ENCODE measurements at regions not wholly inside any gene's neighbourhood (a gene's known extent, or its start where the extent isn't known, plus 50 kb on each side); places are given as distances from the start of the nearest gene placed in this dataset.
"Not testable (repeated sequence)": the region's sequence is repeated elsewhere in the genome, so short reads cannot be mapped to it uniquely, and the experiment has no call there.

DNA sequence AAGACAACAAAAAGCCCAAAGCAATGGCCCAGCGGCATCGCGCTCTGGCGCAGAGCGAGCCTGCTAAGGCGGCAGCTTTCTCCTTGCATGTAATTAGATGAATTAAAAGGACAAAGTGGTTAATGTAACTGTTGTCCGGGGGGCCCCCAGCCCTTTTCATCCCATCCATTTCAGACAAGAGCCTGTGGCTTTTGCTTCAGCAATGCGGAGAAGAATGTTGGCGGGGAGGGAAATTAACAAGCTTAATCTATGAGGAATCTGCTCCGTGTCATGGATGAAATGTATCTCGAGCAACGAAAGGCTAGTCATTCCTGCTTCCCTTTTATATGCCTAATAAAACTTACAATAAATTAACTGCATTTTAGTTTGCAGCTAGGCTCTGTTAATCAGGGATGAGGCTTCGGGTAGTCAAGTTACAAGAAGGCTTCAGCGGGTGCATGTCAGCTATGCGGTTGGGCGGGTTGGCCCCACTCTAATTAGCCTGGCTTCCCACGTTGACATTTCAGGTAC, 203.3 kb downstream of the BUB3 start:
- peaks cover 7% of the 10 kb centered on the region; the same call in 1 of the 2 replicates for H3K9me3 ChIP-seq
- no peak overlapping the region for H3K4me2 ChIP-seq
- H3K36me3 ChIP-seq: peaks cover 8% of the 10 kb centered on the region; the same call in 1 of the 2 replicates
- no peaks in the 10 kb centered on the region for H4K20me1 ChIP-seq
- H3K27me3 ChIP-seq: no peaks in the 10 kb centered on the region
- TF ChIP-seq Cebpa-rat (IDR thresholded peaks at IDR 0.05): no peak
- no peak overlapping the region for H3K27ac ChIP-seq
- peaks cover 32% of the 10 kb centered on the region for H3K4me1 ChIP-seq
- H3K4me3 ChIP-seq: no peak overlapping the region
- no peak overlapping the region for H3K9ac ChIP-seq

DNA sequence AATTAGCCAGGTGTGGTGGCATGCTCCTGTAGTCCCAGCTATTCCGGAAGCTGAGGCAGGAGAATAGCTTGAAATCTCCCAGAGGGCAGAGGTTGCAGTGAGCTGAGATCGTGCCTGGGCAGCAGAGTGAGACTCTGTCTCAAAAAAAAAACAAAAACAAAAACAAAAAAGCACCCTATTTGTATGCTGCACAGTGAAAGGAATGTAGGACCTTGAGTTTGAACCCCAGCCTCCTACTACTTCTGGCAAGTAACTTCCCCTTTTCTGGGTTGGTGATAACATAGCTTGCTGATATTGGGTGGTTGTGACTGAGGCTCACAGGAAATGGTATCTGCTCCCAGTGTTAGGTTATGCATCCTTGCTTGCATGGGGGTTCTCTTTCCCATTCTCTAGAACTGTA, 205.3 kb downstream of the BUB3 start:
- Histone ChIP-seq H3K36me3 (peaks cover 21% of the 10 kb centered on the region; the same call in 1 of the 2 replicates), H3K9ac (no peak overlapping the region), H3K27ac (no peak overlapping the region), H3K4me1 (peaks cover 32% of the 10 kb centered on the region), H3K4me2 (no peak overlapping the region), H4K20me1 (no peaks in the 10 kb centered on the region), H3K27me3 (no peaks in the 10 kb centered on the region), H3K4me3 (no peak overlapping the region), H3K9me3 (peaks cover 16% of the 10 kb centered on the region; the same call in 1 of the 2 replicates)
- no peak for TF ChIP-seq Cebpa-rat (IDR thresholded peaks at IDR 0.05)

DNA sequence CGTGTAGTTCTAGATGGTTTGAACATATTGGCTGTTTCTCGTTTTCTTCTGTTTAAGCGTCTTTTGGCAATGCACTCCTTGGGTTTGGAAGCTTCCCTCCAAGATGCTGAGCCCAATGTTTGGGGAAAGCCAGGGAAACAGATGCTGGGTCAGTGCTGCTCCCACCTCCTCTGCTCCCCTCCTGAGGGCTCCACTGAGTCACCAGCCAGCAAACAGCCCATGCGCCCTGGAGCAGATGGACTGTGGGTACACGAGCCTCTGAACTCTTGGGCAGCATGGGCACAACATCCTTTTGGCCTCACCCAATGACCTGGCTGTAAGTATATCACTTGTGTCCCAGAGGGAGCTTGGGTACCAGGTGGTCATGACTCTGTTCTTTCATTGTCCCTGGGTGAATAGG, 207.6 kb downstream of the BUB3 start:
- no peak overlapping the region for H3K27ac ChIP-seq
- peaks cover 15% of the 10 kb centered on the region; the same call in 1 of the 2 replicates for H3K4me1 ChIP-seq
- peaks cover 16% of the 10 kb centered on the region; the same call in 1 of the 2 replicates for H3K9me3 ChIP-seq
- no peak overlapping the region for H3K9ac ChIP-seq
- TF ChIP-seq Cebpa-rat (IDR thresholded peaks at IDR 0.05): no peak
- no peaks in the 10 kb centered on the region for H3K27me3 ChIP-seq
- H3K4me3 ChIP-seq: no peak overlapping the region
- peaks cover 21% of the 10 kb centered on the region; the same call in 1 of the 2 replicates for H3K36me3 ChIP-seq
- no peak overlapping the region for H3K4me2 ChIP-seq
- no peaks in the 10 kb centered on the region for H4K20me1 ChIP-seq

DNA sequence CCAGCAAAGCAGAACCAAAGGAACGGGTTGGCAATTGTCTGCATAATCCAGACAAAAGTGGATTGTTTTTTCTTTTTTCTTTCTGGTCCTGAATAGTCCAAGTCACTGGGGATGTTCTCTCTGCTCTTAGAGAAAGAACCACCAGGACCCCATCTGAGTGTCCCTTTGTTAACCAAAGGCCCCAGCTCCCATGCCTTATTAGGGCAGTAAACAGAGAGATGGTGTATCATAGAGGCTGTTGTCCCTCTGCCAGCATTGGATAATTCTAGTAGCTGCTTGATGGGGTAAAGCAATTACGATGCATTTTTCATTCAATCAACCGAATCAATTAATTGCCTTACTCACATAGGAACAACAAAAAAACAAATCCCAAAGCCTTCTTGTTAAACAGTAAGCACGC, 213.0 kb downstream of the BUB3 start:
- Histone ChIP-seq H3K4me1 (no peaks in the 10 kb centered on the region), H3K4me3 (no peak overlapping the region), H3K4me2 (no peak overlapping the region), H3K27me3 (no peaks in the 10 kb centered on the region), H3K36me3 (peaks cover 22% of the 10 kb centered on the region; the same call in 1 of the 2 replicates), H4K20me1 (no peaks in the 10 kb centered on the region), H3K9me3 (peaks cover 29% of the 10 kb centered on the region), H3K9ac (no peak overlapping the region), H3K27ac (no peak overlapping the region)
- TF ChIP-seq Cebpa-rat (IDR thresholded peaks at IDR 0.05): no peak

DNA sequence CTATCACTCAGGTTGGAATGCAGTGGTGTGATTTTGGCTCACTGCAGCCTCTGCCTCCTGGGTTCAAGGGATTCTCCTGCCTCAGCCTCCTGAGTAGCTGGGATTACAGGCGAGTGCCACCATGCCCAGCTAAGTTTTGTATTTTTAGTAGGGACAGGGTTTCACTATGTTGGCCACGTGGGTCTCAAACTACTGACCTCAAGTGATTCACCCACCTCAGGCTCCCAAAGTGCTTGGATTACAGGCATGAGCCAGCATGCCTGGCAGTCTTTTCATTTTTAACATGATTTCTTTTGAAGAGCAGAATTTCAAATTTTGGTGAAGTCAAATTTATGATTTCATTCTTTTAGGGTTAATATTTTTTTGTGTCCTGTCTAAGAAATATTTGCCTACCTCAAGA, 217.4 kb downstream of the BUB3 start:
- not testable (repeated sequence) for H3K27me3 ChIP-seq, H3K4me1 ChIP-seq, H4K20me1 ChIP-seq

DNA sequence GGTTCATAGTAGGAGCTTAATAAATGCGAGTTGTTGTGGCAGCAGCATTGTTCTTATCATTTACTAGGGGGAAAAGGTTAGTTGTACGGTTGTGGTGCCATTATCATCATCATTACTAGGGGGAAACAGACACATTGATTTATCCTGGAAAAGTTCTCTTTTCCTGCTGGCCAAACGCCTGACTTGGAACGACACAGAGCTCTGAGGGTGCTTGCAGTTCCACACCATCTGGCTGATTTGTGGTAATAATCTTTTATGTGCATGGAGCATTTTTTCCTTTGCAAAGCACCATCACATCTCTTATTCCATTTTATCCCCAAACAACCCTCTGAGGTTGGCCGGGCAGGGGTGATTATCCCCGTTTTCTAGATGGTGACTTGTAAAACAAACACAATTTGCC, 219.4 kb downstream of the BUB3 start:
- no peak overlapping the region for H3K4me3 ChIP-seq
- no peak overlapping the region for H3K9ac ChIP-seq
- peaks cover 14% of the 10 kb centered on the region; the same call in 1 of the 2 replicates for H3K36me3 ChIP-seq
- H4K20me1 ChIP-seq: no peaks in the 10 kb centered on the region
- peaks cover 42% of the 10 kb centered on the region for H3K9me3 ChIP-seq
- H3K27ac ChIP-seq: no peak overlapping the region
- no peak for TF ChIP-seq Cebpa-rat (IDR thresholded peaks at IDR 0.05)
- no peaks in the 10 kb centered on the region for H3K4me1 ChIP-seq
- H3K4me2 ChIP-seq: no peak overlapping the region
- no peaks in the 10 kb centered on the region for H3K27me3 ChIP-seq

More for the DNA sequence above, 217.4 kb downstream of the BUB3 start:
- H3K27ac ChIP-seq, H3K4me2 ChIP-seq, H3K4me3 ChIP-seq, H3K9ac ChIP-seq: not testable (repeated sequence)
- H3K36me3 ChIP-seq: peaks cover 14% of the 10 kb centered on the region; the same call in 1 of the 2 replicates
- H3K9me3 ChIP-seq: peaks cover 38% of the 10 kb centered on the region

DNA sequence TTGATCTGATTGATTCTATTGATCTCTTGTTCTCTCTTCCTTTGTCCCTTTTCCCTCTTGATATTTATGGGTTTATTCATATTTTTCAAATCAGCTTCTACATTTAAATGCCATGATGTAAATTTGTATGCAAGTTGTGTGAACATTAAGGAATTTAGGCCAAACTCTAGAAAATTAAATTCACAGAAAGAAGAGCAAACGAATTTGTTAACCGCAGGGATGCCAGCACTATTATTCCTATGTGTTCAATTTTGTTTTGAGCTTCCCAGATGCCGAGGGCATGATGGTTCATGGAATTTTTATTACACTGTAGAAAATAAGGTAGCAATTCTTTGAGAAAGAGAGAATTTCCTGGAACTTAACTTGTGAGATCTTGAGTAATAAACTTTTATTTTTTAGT, 220.9 kb downstream of the BUB3 start:
- no peak overlapping the region for H3K27ac ChIP-seq
- H3K4me2 ChIP-seq: no peak overlapping the region
- H3K9me3 ChIP-seq: peaks cover 33% of the 10 kb centered on the region
- no peak for TF ChIP-seq Cebpa-rat (IDR thresholded peaks at IDR 0.05)
- H3K36me3 ChIP-seq: peaks cover 11% of the 10 kb centered on the region; the same call in 1 of the 2 replicates
- no peaks in the 10 kb centered on the region for H4K20me1 ChIP-seq
- H3K27me3 ChIP-seq: no peaks in the 10 kb centered on the region
- H3K9ac ChIP-seq: no peak overlapping the region
- no peaks in the 10 kb centered on the region for H3K4me1 ChIP-seq
- no peak overlapping the region for H3K4me3 ChIP-seq

DNA sequence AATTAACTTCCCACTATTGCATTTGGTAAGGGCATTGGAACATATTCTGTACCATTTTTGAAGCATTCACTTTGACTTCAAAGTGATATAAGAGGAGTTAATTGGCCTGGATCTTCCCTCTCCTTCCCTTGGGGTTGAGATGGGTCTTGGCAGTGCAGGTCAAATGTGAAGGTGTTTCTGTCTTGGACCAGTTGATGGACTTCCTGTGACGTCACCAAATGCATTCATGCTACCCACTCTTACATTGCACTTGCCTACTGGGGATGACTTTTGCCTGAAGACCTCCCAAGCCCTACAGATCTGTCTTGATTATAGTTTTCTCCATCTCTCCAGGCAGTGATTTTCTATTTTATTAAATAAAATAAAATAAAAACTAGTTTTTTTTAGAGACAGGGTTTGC, 221.5 kb downstream of the BUB3 start:
- no peak for TF ChIP-seq Cebpa-rat (IDR thresholded peaks at IDR 0.05)
- H3K9ac ChIP-seq: no peak overlapping the region
- no peak overlapping the region for H3K4me2 ChIP-seq
- peaks cover 30% of the 10 kb centered on the region for H3K9me3 ChIP-seq
- H3K4me3 ChIP-seq: no peak overlapping the region
- H3K4me1 ChIP-seq: no peaks in the 10 kb centered on the region
- no peak overlapping the region for H3K27ac ChIP-seq
- peaks cover 9% of the 10 kb centered on the region; the same call in 1 of the 2 replicates for H3K36me3 ChIP-seq
- H3K27me3 ChIP-seq: no peaks in the 10 kb centered on the region
- H4K20me1 ChIP-seq: no peaks in the 10 kb centered on the region

DNA sequence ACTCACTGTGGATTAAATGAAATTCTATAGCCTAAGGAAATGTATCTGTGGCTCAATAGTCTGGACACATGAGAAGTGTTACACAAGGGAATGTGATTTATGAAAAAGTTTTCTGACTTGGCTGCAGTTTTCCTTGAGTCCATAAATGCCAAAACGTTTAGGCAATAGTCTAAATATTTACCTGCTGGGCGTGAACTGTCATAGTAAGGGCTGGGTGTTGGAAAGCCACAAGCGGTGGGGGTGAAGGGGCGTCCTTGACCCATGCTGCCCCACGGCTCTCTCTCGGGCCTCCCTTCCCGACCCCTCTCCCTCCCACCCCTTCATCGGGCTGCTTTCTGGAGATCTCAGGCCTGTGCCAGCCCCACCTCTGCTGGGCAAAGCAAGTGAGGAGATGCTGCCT, 223.7 kb downstream of the BUB3 start:
- Histone ChIP-seq H4K20me1 (no peaks in the 10 kb centered on the region), H3K4me1 (peaks cover 21% of the 10 kb centered on the region), H3K9me3 (peaks cover 28% of the 10 kb centered on the region), H3K36me3 (peaks cover 6% of the 10 kb centered on the region; the same call in 1 of the 2 replicates), H3K4me3 (no peak overlapping the region), H3K9ac (no peak overlapping the region), H3K27me3 (no peaks in the 10 kb centered on the region), H3K27ac (no peak overlapping the region), H3K4me2 (no peak overlapping the region)
- TF ChIP-seq Cebpa-rat (IDR thresholded peaks at IDR 0.05): no peak

DNA sequence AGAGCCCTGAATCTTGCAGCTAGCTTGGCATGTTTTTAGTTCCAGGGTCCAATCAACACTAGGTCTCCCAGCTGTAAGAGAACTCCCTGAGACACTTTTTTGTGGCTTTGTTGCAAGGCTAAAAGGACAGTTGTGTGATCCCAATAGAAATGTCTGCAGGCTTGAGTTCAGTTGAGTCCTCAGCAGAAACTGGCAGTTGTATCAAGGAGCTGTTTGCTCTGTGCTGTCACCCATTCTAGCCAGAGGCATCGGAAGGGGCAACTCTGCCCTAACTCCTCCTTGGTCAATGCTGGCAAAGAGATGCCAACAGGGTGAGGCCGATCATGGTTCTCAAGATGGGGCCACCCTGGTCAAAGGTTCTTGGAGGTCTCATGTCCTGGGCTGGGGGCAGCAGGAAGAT, 224.1 kb downstream of the BUB3 start:
- H3K27ac ChIP-seq: no peak overlapping the region
- H3K4me3 ChIP-seq: no peak overlapping the region
- H3K9me3 ChIP-seq: peaks cover 28% of the 10 kb centered on the region
- peaks cover 2% of the 10 kb centered on the region; the same call in 1 of the 2 replicates for H3K36me3 ChIP-seq
- no peak overlapping the region for H3K9ac ChIP-seq
- no peak overlapping the region for H3K4me2 ChIP-seq
- peaks cover 25% of the 10 kb centered on the region for H3K4me1 ChIP-seq
- H3K27me3 ChIP-seq: no peaks in the 10 kb centered on the region
- no peak for TF ChIP-seq Cebpa-rat (IDR thresholded peaks at IDR 0.05)
- no peaks in the 10 kb centered on the region for H4K20me1 ChIP-seq

DNA sequence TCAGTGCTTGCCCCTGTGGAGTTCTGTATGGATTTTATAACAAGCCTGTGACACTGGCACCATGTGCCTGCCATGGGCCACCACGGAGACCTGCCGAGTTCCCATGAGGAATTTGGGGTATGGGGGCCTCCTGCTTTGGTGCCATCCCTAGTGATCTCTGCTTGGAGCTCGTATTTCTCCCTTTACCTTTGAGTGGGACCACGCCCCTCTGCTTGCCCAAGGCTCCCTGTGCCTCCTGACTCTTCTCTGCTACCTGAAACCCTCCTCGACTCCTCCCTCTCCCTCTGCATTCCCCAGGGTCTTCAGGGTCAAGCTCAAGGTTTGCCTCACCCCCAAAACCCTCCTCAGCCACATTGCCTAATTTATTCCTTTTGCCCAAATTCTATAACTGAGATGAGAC, 225.0 kb downstream of the BUB3 start:
- Histone ChIP-seq H4K20me1 (no peaks in the 10 kb centered on the region), H3K4me1 (peaks cover 34% of the 10 kb centered on the region), H3K4me2 (no peak overlapping the region), H3K27ac (no peak overlapping the region), H3K27me3 (no peaks in the 10 kb centered on the region), H3K36me3 (no peaks in the 10 kb centered on the region; the same call in 1 of the 2 replicates), H3K4me3 (no peak overlapping the region), H3K9ac (no peak overlapping the region), H3K9me3 (peaks cover 20% of the 10 kb centered on the region)
- no peak for TF ChIP-seq Cebpa-rat (IDR thresholded peaks at IDR 0.05)

All from BLaER1 (cell line).